ENCODE measurements at regions not wholly inside any gene's neighbourhood (a gene's known extent, or its start where the extent isn't known, plus 50 kb on each side); places are given as distances from the start of the nearest gene placed in this dataset.

DNA sequence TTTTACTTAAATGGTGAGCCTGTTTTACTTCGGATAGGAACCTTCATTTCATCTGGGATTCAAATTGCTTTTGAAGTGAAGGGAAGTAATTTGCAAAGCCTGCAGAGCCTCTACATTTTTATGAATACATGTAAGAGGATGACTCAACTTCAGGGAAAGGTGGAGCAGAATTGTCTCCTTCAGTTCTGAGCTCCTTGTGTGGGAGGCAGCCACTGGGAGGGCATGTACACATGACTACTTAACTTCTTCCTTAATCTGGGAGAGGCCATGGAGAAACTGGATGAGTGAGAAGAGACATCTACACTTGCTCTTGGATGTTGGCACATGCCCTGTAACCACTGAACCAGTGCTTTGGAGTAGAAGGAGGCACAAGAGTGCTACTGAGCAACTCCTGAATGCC, 145.1 kb upstream of the NRSN1 start:
- TF ChIP-seq, protein P1, sequence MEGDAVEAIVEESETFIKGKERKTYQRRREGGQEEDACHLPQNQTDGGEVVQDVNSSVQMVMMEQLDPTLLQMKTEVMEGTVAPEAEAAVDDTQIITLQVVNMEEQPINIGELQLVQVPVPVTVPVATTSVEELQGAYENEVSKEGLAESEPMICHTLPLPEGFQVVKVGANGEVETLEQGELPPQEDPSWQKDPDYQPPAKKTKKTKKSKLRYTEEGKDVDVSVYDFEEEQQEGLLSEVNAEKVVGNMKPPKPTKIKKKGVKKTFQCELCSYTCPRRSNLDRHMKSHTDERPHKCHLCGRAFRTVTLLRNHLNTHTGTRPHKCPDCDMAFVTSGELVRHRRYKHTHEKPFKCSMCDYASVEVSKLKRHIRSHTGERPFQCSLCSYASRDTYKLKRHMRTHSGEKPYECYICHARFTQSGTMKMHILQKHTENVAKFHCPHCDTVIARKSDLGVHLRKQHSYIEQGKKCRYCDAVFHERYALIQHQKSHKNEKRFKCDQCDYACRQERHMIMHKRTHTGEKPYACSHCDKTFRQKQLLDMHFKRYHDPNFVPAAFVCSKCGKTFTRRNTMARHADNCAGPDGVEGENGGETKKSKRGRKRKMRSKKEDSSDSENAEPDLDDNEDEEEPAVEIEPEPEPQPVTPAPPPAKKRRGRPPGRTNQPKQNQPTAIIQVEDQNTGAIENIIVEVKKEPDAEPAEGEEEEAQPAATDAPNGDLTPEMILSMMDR (conservative IDR thresholded peaks at IDR 0.05): no peak
- TF ChIP-seq EZH2 (IDR thresholded peaks at IDR 0.05; ENCODE audit: low read depth): no peak
